NCI-H187 treated with DMSO at 0.1 percent for 48 hours (cell line): ENCODE measurements at regions not wholly inside any gene's neighbourhood (a gene's known extent, or its start where the extent isn't known, plus 50 kb on each side); places are given as distances from the start of the nearest gene placed in this dataset.
"Not testable (repeated sequence)": the region's sequence is repeated elsewhere in the genome, so short reads cannot be mapped to it uniquely, and the experiment has no call there.

Experiments
- DNase-seq: peaks from one replicate; lab custom pipeline; 2025; lab: John Stamatoyannopoulos, UW

DNA sequence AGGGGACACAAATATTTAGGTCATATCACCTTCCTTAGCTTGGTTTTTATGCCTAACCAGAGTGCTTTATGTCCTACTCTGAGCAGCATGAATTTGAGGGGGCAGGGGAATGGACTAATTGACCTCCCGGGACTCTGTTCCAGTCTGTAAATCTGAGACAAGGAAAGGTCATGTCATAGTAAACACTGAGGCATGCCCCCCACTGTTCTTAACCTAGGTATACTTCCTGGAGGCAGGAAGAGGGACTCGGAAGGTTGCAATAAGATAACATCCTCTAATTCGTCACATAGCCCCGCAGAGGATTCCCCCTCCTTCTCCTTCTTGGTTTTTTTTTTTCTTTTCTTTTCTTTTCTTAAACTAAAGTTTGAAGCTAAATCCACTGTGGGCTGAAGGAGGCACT is 540.3 kb upstream of the CADM1 start:
- DNase-seq: no peak

DNA sequence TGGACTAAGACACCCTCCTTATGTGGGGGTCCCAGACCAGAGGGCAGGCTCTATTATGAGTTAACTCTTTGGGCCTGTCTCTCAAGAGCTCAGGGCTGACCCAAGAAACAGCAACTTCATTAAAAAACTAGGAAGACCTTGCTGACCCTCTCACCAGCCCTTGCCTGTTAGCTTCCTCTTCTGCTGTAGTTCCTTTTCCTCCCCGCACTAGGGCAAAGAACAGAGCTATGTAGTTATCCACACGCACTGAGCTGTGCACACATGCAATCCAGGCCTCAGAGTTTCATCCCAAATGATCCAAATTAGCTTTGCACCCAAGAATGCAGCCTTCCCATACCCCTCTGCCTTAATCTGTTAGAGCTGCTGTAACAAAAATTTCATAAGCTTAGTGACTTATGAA is 539.6 kb upstream of the CADM1 start:
- DNase-seq: no peak

DNA sequence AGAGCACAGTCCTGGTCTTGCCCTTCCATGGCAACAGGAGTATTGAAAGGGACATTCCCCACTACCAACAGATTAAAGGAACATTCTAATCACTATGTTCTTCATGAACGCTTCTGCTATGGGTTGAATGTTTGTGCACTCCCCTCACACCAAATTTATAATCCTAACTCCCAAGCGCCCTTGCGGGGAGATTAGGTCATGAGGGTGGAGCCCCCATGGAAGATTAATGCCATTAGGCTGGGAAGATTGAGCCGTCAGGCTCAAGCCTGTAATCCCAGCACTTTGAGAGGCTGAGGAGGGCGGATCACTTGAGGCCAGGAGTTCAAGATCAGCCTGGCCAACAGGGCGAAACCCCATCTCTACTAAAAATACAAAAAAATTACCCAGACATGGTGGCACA is 538.8 kb upstream of the CADM1 start:
- not testable (repeated sequence) for DNase-seq

DNA sequence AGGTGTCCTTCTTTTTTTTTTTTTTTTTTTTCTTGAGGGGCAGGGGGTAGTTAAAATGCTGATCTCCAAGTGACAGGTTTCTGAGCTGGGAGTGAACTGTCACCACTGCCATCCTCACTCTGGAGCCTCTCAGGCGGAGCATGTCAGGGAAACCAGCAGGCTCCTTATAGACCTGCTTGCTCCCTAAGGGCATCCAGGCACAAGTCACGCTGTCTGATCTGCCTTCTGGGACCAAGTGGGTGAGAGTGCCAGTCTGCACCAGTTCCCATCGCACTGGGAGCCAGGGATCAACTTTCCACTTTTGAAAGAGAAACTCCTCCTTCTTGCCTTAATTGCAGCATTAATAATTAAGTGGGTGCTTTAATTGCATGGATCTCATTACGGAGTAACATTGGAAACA is 537.9 kb upstream of the CADM1 start:
- no peak for DNase-seq

DNA sequence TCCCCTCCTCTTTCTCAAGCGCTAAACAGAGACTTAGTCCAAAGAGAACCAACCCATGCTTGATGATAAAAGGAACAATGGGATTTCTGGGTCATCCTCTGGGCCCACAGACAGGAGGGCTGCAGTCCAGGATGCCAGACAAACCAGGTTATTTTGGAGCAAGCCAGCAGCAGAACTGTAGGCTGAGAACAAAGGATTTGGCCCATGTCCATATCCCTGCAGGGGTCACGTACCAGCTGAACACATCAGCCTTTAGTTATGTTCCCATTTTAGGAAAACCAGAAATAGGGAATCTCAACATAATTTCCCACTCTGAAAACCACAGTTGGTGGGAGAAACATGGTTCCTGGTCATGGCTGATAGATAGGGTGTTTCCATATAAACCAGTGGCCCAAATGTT is 533.6 kb upstream of the CADM1 start:
- DNase-seq: no peak

DNA sequence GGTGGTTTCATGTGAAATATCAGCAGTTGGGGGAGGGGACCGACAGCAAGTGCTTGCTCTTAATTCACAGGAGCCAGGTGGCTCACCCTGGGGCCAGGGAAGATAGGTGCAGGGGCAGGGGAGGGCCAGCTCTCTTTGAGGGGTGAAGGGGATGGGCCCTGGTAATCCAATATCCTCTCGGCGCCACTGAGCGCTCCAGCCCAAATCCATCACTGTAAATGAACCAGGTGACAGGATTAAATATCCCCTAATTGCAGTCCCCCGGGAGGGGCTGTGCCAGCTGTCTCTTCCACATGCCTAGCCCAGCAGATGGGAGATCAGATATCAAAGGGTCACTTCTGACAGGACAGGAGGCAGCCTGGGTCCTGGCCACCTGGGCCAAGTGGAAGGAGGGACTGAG is 531.8 kb upstream of the CADM1 start:
- peak; percentile 80 for DNase-seq

DNA sequence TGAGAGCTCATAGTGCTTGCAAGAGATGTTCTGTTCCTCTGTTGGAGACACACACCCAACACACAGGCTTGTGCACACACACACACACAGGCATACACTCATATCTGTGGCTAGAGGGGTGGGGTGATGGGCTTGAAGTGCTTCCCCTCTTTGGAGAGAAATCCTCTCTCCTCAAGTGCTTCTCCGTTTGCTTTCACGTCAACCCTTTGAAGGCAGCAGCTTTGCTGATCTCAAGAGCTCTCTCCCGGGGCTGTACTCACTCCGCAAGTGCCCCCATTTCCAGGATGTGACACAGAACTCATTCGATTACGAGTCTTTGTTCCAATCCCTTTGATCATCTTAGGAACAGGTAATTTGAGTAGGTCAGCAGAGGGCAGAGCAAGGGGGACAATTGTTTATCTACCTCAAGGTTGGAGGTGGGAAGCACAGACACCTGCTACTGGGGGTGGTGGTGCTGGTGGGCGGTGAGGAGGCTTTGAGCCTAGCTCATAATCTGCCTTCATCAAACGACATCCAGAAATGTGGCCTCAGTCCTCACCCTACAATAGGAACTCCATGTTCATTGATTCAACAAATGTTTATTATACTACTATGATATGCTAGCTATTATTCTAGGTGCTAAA is 529.8 kb upstream of the CADM1 start:
- DNase-seq: peak; percentile 90

DNA sequence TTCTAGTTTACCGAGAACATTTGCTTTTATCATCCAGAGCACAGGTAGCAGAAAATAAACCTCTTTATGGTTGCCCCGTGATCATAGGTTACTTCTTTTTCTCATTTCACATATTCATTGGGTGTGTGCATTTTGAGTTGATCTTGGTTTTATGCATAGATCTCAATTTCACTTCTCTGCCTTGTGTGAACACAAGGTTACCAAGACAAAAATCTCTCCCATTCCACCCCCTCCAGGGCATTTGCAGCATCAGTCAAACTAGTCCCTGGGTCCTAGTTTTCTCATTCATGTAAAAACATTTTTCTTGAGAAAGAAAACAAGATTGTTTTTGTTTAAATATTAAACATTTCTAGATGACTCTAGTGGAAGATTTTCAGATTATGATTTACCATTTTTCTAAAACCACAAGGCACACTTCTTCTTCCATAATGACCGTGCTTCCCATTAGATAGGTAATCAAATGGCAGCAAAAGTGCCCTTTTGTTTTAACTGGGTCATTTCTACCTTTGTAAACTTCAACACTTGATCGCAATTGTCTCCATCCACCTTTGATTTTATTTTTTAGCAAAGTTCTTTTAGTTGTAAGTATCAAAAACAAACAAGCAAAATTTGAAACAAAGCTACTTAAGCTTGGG is 526.6 kb upstream of the CADM1 start:
- no peak for DNase-seq

DNA sequence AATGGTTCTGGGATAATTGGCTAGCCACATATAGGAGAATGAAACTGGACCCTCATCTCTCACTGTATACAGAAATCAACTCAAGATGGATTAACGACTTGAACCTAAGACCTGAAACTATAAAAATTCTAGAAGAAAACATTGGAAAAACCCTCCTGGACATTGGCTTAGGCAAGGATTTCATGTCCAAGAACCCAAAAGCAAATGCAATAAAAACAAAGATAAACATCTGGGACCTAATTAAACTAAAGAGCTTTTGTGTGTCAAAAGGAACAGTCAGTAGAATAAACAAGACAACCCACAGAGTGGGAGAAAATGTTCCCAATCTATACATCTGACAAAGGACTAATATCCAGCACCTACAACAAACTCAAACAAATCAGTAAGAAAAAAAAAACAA is 524.3 kb upstream of the CADM1 start:
- DNase-seq: not testable (repeated sequence)

DNA sequence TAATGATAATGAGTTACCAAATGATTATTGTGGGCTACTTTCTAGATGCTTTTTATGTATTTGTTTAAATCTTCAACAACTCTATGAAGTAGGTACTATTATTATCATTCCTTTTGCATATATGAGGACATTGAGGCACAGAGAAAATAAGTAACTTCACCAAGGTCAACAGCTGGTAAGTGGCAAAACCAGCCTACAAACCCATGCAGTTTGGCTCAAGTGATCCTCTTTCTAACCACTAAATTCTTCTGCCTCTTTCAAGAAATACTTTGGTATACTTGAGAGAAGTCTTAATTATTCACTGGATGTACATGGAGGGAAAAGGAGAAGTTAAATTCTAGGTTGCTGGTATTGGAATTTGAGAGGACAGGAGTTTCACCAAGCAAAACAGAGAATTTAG is 495.2 kb upstream of the CADM1 start:
- no peak for DNase-seq

DNA sequence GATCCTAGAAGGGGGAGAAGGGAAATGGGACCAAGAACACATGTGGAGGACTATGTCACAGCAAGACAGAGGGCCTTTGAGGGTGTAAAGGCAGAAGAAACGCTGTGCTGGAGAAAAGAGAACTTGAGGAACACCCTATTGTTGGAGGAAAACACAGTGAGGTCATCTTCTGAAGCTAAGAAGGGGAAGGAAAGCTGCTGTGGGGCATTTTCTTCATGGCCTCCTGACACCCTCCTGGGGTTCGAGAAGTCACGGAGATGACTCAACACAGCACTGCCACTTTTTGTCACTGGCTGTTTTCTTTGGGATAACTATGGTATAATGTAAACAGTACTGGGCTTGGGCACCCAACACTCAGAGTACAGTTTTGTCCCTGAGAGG is 492.6 kb upstream of the CADM1 start:
- DNase-seq: no peak

DNA sequence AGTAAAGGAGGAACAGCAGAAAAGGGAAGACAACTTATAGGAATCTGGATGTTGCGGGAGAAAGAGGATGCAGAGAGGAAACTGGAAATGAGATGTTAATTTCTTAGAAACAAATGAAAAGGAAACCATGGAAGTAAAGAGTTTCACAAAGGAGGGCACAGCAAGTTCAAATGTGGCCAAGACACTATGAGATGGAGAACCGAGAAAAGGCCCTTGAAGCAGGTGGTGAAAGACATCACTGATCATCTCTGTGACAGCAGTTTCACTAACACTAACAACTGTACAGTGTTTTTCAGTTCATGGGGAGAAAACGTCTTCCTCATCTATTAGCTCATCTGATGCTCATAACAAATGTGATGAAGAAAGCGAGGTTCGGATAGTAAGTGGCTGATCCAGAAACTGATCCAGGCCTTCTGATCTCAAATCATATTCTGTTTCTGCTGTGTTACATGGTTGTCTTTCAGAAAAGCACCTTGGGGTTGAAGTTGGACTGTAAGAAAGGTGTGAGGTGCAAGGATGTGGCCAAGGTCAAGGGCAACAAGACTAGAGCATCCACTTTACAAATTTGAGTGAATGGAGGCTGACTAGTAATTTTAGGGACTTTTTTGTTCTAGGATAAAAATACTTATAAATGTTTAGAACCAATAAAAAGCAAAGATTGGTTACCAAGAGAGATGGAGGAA is 492.1 kb upstream of the CADM1 start:
- DNase-seq: no peak

DNA sequence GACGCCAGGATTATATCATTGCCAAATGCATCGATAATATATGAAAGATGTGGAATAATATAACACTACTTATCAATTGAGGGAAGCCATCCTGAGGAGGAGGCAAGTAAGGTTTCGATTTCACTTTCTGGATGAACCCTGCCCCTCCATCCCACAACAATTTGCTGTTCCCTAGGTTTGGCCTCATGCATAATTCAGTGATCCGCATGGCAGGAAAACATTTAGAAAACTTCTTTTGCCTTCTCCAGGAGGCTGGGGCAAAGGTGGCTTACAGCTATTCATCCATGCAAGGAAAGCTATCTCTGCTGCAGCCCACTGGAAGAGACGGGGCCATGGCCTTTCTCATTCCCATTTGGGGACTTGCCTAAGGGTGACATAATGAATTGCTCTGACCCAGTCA is 489.4 kb upstream of the CADM1 start:
- no peak for DNase-seq

DNA sequence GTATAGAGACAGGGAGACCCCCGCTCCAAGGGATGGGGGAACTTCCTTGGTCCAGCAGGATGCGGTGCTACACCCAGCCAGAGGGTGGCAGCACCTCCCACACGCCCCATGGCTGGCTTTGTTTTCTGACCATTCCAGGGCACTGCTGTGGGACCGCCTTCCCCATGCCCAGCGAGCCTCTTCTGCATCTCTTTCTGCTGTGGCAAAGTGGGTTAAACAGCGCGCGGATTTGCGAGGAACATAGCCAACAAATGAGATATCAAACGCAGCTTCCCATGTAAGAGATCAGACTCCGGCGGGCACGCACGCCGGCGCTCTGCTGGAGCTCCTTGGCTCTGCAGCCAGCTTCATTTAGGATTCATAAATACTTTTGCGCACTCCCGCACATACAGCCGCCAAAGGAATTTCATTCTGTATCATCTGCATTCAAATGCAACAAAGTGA is 485.8 kb upstream of the CADM1 start:
- no peak for DNase-seq

DNA sequence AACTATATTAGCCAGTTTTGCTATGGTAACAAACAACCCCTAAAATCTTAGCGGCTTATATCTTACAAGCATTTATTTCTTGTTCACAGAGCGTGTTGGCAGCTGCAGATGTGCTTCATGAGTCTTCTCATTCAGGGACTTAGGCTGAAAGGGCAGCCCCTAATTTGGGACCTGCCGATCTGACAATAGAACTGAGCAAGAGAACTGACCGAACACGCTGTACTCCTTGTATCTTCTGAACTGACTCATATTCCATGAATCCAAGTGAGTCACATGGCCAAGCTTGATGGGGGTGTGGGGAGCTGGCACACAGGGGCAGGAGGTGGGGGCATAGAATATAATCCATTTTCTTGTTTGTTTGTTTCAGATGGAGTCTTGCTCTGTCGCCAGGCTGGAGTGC is 481.7 kb upstream of the CADM1 start:
- DNase-seq: no peak

DNA sequence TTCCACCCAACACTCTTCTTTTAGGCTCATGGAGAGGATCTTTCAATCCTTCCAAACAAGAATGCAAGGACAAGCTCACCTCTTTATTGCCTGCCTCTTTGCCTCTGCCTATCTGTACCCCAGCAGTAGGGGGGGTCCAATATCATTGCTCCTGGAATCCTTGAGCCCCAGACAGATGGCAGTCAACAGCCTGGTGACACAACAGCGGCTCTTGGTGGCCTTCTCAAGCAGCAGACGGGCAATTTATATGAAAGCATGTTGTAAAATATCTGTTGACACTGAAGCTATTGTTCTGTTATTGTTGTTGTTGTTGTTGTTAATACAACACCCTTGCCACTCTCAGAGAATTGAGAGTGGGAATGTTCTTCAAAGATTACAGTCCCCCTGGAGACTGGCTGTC is 480.0 kb upstream of the CADM1 start:
- DNase-seq: no peak

DNA sequence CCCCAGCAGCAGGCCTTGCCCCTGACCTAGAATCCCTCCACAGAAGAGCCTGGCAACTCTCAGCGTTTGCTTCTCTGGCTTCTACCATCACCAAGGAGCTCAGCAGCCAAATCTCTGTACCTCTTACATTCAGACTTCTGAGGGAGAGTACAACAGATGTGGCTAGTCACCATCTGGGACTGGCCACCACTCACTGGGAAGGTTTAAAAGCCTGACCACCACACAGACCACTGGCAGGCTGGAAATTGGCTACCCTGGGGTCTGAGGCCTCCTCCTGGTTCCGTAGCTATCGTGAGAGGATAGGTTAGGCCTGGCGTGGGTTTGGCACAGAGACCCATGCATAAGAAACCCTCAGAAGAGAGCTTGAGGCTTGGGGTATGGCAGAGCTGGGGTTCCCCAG is 478.5 kb upstream of the CADM1 start:
- DNase-seq: no peak

DNA sequence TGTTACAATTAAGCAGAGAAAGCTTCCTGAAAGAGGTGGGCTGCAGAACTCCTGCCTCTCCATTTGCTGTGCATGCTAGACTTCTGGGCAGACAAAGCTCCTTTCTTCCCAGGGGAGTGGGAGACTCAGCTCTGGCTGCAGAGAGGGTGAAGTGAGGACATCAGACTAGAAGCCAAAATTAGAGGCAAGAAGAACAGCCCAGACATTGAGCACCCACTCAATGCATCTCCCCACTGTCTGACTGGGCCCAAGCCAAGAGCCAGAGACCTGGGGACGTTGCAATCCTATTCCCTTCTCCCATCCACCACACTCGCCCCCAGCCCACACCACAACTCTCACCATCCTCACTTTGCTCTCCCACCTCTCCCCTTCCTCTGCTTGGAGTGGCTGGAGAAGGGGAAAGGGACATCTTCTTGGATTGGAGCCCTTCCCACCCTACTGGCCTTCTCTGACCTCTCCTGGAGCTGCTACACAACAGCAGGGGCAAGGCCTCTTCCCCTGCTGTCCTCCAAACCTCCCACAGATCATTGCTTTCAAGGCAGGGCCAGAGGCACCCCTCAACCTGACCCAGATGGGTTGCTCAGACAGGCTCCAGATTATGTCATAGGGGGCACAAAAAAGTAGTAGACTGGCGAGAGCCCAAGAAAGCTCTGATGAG is 477.7 kb upstream of the CADM1 start:
- DNase-seq: no peak

DNA sequence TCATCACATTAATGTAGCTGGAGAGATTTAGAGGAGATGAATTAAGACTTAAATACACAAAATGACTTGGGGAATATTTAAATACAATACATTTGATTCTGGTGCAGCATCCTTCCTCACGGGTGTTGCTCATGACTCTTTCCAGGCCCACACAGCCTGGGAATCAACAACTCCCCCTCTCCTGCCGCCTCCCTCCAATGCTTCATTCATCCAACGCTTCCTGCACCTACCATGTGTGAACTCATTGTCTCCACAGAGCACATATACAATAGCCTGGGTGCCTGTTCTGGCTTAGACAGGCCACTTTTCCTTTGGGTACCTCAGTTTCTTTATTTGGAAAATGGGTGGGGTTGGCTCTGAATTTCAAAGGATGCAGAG is 476.9 kb upstream of the CADM1 start:
- no peak for DNase-seq

DNA sequence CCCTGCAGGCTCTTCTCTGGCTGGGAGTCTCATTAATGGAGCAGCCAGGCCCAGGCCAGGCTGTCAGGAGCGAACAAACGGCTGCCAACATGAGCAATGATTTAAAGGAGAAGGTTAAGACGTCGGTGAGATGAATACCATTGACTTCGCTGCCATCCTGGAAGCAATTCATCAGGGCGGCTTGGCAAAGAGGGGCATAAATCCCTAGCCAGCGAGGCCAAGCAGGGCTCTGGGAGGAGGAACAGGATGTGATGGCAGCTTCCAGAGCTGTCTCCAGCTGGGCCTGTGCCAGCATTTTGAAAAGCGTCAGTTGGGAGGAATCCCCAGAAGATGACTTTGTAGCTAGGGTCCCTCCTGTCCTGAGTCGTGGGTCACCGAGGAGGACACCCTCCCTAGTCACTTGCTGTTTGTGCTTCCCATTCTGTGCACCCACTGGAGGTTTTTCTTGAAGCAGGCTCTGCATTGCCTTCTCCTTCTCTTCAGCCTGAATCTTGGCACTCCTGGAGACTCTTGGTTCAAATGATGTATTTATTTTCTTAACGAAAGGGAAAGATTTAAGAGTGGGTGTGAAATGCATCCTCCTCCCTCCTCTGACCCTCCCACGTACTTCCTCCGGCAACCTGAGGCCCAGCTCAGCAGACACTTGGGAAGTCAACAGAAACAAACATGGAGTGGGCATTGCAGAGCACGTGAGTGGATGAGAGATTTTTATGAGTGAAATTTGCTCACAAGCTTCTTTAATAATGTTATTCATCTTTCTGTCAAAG is 476.3 kb upstream of the CADM1 start:
- DNase-seq: no peak

DNA sequence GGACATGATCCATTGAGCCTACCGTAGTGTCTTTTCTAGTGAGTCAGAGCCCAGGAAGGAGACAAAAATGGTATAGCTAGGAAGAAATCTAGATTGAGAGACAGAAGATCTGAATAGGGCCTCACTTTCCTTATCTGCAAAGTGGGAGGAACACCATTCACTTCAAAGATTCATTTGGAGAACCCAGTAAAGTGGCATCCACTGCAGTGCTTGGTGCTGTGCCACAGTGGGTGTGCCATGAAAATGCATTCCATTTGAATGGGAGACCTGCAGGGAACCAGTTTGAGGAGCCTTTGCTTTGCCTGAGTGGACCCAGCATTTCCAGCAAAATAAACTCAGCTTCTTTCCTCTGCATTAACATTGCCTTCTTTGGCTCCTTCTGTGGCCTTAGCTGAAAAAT is 470.5 kb upstream of the CADM1 start:
- no peak for DNase-seq

DNA sequence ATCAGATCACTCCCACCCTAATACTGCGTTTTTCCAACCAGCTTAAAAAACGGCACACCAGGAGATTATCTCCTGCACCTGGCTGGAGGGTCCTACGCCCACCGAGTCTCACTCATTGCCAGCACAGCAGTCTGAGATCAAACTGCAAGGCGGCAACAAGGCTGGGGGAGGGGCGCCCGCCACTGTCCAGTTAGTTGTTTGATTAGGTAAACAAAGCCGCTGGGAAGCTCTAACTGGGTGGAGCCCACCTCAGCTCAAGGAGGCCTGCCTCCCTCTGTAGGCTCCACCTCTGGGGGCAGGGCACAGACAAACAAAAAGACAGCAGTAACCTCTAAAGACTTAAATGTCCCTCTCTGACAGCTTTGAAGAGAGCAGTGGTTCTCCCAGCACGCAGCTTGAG is 463.0 kb upstream of the CADM1 start:
- not testable (repeated sequence) for DNase-seq
